ENCODE measurements at regions not wholly inside any gene's neighbourhood (a gene's known extent, or its start where the extent isn't known, plus 50 kb on each side); places are given as distances from the start of the nearest gene placed in this dataset.
A peak's percentile ranks its signal among the peaks of the same experiment; 100 is the strongest.

DNA sequence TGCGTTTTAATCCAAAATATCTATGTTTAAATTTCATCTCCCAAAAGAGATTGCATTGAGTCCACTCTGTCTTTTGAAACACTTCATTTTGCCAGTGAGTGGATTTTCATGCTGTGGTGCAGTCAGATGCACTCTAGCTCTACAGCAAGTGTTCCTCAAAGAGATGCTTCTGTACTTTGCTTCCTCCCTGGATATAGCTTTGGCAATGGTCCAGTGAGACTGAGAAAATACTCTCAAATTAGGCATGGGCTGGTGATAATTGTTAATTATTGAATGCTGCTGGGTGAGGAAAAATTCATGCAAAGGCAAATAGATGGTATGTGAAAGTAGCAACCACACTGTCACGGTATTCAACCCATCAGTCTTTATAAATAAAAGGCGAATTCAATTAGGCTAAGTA lies 396.9 kb downstream of the ADGRL2 start:
- DNase-seq (ENCODE audit: low spot score), result no peak

GRCh38 chr1:82195245-82195644 lies 394.5 kb downstream of the ADGRL2 start:
- no peak for DNase-seq (ENCODE audit: low spot score)

DNA sequence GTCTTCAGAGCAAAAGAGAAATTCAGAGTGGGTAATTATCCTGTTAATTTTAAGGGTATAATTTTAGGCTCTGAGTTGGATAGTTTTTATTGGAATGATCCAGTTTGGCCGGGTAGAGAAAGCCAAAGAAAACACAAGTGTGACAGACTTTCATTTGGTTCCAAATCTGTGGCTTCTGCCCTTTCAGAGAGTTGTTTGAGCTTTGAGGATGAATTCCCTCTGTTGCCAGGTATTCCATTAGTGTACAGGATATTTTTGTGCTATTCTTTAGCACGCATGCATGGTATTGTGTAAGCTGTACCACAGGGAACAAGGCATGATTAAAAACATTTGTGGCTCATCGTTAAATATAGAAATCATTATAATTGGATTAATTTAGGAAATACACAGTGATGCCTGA lies 384.4 kb downstream of the ADGRL2 start:
- no peak for DNase-seq (ENCODE audit: low spot score)

- DNase-seq (ENCODE audit: low spot score), result no peak
These were observed 381.1 kb downstream of the ADGRL2 start for GRCh38 chr1:82181846-82182245.

GRCh38 chr1:82179131-82179530 lies 378.4 kb downstream of the ADGRL2 start:
- no peak for DNase-seq (ENCODE audit: low spot score)

GRCh38 chr1:82177192-82177591 lies 376.5 kb downstream of the ADGRL2 start:
- no peak for DNase-seq (ENCODE audit: low spot score)

- DNase-seq (ENCODE audit: low spot score), result no peak
These were observed 371.2 kb downstream of the ADGRL2 start for GRCh38 chr1:82171955-82172354.

DNA sequence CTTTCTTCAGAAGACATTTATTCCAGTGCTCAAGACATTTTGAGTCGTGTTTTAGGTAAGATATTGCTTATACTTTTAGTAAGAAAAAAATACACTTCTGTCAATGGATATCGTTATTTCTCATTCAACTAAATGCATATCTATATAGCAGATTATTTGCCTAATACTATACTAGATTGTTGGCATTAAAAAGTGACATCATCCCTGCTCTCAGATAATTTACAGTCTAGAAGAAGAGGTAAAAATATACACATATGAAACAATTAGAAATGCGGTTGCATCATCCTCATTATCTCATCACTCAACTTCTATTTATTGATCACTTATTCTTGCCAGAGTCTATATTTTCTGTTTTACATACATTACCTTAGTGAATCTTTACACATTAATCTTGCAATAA lies 367.7 kb downstream of the ADGRL2 start:
- DNase-seq (ENCODE audit: low spot score), result no peak

GRCh38 chr1:82165304-82165703 lies 364.6 kb downstream of the ADGRL2 start:
- DNase-seq (ENCODE audit: low spot score), result no peak

DNA sequence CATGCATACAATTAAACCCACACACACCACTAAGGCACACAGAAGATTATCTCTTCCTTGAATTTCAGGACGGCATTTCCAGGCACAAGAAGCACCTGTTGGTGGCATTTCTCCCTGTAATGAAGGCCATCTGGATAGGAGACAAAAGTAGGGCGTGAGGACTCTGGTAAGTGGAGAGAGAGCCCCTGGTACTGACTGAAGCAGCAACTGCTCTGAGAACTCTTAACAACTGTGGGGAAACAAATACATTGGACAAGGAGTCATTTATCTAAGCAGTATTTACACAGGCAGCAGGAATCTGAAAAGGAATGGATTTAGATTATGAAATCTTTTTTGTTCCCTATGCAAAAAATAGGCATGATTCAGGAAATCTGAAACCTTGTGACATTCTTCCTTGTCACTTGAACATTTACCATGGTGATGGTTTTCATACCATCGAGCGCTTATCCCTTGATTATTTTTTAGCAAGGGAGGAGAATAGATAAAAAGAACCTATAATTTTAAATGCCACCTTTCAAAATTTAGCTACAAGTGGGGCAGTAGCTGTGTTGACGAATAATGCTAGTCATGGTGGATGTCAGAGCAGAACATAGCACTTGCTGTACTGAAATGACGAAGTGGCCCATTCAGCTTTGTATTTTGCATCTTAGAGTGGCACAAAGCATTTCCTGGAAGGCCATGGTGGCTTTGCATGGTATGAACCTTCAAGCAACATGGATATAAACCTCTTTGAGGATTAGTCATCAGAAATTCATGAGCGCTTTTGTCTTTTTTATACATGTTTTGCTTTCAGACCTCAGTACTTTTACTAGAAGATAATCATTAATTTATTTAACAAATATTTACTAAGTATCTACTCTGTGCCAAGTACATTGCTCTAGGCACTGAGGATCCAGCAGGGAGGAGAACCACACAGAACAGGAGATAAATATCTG lies 362.0 kb downstream of the ADGRL2 start:
- no peak for DNase-seq (ENCODE audit: low spot score)

GRCh38 chr1:82161700-82162141 lies 361.0 kb downstream of the ADGRL2 start:
- DNase-seq (ENCODE audit: low spot score), result no peak

DNA sequence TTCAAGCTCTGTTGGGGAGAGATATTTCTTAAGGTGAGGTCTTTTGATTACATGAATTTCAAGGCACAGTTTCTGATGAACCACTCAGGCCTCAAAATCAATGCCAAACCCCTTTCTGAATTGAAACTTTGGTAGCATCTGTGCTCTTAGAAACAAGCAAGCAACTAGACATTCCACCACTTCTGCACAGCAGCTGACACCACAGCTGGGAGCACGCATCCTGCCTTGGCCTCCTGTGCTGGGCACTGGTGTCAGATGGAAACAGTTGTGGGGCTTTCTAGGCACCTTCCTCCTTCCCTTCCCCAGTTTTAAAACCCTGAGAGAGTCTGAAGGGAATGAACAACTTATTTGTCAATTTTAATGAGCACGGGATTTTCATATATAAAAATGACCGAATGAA lies 360.2 kb downstream of the ADGRL2 start:
- DNase-seq (ENCODE audit: low spot score), result no peak

GRCh38 chr1:82160036-82160435 lies 359.3 kb downstream of the ADGRL2 start:
- no peak for DNase-seq (ENCODE audit: low spot score)

DNA sequence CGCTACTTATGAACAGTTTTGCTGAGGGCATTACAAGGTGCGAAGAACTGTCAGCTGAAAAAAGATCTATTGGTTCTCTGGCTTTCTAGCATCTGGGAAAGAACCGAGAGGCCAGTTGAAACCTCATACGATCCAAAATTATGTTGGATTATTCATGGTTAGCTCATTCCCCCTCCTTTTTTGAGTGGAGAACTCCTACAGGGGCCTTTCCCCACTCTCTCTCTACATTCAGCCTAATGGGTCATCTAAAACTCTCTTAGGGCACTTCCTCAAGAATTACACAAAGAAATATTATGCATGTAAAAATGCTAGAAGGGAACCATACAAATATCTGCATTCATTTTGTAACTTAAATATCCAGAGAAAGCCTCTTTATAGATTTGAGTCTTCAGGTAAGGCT lies 358.2 kb downstream of the ADGRL2 start:
- DNase-seq (ENCODE audit: low spot score), result no peak

- no peak for DNase-seq (ENCODE audit: low spot score)
These were observed 353.7 kb downstream of the ADGRL2 start for GRCh38 chr1:82154219-82154970.

- DNase-seq (ENCODE audit: low spot score), result no peak
These were observed 353.0 kb downstream of the ADGRL2 start for GRCh38 chr1:82153752-82154151.

- no peak for DNase-seq (ENCODE audit: low spot score)
These were observed 352.5 kb downstream of the ADGRL2 start for GRCh38 chr1:82153272-82153629.

DNA sequence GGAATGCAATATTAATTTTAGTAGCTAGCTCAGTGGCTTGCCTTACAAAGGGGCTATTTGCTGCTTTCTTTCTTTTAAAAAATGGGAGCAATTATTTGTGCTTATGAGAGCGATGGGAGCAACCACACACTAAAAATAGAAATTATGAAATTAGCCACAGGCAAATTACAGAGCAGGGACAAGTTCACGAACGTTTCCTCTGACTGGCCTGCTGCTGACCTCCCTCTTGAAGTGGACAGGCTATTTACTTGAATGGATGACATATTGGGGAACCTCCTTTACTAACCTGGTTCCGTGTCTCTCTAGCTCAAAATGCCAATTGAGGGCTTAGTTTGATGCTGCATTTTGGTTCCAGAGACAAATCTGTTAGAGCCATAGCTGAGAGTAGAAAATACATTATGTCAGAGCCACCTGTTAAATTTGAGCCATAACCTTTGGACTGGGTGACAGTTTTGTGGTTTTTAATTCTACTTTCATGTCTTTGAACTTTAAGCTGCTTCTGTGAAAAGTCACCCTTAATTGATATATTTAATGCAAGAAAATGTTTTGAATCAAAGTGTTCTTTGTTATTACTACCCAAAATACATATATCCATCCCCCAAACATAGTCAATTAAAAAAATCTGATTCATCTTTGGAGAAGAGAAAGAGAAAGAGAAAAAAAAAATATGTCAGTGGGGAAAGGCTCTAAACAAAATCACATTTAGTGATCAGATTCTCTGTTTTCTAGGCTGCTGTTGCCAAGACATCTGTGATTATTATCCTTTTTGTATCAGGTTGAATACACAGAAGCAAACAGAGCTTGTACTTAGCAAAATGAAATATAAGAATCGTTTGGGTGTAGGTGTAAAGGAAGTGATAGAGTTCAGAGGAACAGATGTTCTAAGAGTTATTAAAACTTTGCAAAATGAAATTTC lies 351.9 kb downstream of the ADGRL2 start:
- DNase-seq (ENCODE audit: low spot score), result peak; percentile 42

DNA sequence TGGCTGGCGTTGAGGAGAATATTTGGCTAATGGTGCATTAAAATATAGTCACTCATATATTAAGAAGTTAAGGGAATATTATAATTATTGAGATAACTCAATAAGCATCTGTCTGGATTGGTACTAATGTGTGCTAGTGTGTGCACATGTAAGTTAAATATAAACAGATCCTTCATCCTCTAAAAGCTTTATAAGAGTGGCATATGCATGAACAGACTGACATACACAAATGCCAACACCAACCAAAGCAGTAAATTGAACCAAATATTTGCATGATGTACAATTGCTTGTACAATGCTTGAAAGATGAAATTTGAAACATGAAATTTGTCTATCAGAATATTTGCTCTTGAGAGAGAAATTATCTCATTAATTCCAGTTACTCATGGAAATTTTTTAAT lies 344.9 kb downstream of the ADGRL2 start:
- no peak for DNase-seq (ENCODE audit: low spot score)

DNA sequence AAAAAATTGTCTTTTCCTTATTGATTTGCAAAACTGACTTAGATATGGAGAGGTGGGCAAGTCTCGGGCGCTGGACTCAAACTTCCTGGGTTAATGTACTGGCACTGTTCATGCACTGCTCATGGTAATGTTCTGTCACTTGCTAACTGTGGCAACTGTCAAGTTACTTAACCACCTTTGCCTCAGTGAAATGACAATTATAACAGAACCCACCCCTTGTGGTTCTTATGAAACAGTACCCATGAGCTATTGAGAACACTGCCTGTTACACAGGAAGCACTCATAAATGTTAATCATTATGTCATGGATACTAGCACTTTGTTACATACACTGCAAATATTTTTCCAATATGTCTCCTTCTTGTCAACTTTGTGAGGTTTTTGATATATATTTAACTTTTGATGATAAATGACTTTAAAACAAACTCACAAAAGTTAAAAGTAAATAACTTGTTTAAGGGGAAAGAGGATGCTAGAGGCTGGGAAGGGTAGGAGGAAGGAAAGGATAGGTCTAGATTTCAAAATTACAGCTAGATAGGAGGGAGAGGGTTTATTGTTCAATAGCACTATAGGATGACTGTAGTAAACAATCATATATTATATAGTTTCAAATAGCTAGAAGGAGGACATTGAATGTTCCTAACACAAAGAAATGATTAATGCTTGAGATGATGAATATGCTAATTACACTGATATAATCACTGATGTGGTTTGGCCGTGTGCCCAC lies 342.5 kb downstream of the ADGRL2 start:
- no peak for DNase-seq (ENCODE audit: low spot score)

GRCh38 chr1:82141390-82141789 lies 340.7 kb downstream of the ADGRL2 start:
- DNase-seq (ENCODE audit: low spot score), result no peak

All from NAMALWA (cell line).